ENCODE measurements at regions not wholly inside any gene's neighbourhood (a gene's known extent, or its start where the extent isn't known, plus 50 kb on each side); places are given as distances from the start of the nearest gene placed in this dataset.

DNA sequence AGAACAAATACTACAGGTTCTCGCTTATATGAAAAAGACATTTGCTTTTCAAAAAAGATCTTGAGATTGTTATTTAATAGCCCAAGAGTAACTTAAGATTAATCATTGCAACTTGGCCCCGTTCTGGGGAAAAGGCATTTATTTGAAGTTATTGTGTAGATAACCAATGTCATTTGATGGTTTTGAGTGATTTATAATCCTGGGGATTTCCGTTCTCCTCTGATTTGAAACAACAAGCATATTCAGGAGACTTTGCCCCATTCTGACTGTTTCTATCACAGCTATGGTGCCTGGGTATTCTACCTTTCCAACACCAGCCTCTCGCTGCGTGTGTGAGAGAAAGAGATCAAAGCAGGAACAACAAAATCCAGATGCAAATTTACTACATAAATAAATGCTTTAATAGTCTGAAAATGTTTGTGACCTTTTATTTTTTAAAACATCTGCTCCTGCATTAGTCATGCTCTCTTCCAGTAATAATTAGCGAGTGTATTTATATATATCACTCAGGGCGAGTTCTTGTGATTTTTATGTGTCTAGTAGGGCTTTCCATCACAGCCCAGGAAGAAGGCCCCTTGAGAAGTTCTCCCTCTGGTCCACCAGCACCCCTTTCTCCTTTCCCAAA is 197.9 kb upstream of the FOXQ1 start:
- DNase-seq, result no peak

DNA sequence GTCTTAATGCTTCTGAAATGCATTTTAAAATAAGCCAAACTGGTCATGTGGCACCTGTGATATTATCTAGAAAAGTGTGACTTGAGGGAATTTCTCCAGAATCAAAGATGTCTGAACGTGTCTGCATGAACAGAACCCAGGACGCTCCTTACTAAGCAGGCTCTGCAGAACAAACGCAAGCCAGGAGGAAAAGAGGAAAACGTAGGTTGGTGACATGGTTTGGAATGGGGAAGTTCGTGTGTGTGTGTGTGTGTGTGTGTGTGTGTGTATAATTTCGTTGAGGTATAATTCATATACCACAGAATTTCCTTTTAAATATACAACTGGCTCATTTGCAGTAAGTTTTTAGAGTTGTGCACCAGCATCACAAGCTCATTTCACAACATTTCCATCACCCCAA is 200.5 kb upstream of the FOXQ1 start:
- no peak for DNase-seq

DNA sequence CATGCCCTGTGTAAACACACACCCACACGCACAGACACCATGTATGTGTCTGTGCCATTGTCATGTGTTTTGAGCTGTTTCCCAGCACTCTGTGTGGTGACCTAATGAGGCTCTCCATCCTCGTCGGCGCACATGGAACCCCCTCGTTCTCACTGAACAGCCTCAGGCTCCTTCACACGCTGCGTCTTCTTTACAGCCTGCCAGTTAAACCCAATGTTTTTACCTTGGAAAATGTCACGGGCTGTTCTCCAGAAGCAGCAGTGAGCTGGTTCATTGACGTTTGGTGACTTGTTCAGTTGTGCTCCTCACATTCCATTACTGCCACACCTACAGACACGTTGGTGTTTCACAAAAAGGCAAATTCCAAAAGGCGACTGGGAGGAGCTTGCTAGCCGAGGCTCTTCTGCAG is 201.0 kb upstream of the FOXQ1 start:
- DNase-seq, result no peak

DNA sequence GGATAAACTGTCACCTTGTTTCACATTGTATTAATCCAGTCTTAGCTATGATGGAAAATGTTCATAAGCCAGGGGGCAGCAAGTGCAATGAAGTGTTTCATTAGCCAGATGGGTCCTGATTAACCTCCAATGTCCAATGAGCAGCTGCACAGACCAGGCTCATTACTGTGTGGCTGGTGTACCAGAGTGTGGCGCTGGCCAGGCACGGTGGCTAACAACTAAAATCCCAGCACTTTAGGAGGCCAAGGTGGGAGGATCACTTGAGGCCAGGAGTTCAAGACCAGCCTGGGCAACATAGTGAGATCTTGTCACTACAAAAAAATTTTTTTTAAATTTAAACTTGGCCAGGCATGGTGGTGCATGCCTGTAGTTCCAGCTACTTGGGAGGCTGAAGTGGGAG is 201.7 kb upstream of the FOXQ1 start:
- DNase-seq, result no peak

DNA sequence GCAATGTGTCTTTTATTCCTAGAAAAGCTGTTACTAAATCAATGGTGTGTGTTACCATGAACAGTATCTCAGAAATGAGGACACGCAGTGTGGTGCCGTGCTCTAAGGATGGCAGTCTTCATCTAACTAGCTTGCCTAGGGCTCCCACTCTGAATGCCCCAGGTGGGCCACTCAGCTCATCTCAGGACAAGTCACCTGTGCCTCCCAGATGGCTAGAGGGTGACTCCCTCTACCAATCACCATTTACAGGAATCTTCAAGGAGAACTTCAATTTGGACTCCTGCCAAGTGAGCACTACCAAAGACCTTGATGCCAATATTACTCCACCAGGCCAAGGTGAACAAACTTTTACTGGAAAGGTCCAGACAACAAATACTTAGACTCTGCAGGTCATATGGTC is 202.8 kb upstream of the FOXQ1 start:
- no peak for DNase-seq

DNA sequence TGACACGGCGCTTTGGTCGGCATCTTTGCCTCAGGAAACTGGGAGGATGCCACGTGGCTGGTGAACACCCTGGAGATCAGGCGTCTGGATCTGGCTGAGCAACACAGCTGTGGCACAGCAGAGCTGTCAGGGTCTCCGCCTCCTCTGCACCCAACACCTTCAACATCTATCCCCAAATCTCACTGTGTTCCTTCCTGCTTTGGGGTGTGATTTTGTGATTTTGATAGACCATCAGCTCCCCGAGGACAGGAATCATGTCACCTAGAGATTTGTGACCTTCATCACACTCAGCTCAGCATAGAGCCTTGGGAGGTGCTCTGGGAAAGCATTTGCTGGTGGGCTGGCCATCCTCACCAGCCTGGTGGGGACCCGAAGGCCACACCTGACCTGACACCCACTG is 203.7 kb upstream of the FOXQ1 start:
- DNase-seq, result no peak

DNA sequence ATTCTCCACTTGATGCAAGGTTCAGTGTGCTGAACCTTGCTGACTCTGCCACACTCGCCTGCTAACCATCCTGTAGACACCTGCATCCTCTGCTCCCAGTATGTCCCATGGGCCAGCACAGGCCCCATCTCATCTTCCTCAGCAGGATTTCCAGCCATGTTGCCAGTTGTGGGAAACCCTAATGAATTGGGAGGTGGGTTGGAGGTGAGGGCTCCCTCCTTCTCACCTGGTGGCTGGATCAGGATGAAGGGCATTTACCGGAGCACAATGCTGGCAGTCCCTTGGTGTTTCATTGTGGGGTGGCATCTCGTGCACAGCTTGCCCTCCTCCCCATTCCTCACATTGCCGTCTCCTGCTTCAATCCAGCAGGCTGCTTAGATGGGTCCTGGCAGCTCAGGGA is 204.3 kb upstream of the FOXQ1 start:
- no peak for DNase-seq

DNA sequence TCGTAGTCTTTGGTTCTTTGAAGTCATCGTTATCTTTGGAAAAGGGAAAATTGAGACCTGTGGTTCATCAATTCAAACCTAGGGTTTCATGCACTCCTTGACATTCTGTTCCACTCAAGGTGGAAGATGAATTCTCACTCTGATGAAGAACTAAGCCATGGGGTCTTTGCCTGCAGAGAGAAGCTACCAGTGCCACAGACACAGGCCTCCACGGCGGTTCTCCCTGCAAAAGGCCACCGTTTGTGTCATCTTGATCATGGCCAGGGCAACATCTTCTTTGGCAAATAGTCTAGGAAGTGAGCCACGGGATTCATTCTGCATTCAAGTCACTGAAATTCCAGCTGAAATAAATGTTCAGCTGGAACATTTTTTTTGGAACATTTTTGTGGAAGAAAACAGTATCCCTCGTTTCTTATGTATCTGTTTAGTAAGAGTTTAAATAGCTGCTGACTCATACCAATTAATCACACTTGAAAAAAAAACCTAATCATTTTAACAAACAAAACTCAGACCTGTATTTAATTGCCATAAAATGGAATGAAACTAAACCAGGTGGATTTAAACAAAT is 206.0 kb upstream of the FOXQ1 start:
- no peak for DNase-seq

DNA sequence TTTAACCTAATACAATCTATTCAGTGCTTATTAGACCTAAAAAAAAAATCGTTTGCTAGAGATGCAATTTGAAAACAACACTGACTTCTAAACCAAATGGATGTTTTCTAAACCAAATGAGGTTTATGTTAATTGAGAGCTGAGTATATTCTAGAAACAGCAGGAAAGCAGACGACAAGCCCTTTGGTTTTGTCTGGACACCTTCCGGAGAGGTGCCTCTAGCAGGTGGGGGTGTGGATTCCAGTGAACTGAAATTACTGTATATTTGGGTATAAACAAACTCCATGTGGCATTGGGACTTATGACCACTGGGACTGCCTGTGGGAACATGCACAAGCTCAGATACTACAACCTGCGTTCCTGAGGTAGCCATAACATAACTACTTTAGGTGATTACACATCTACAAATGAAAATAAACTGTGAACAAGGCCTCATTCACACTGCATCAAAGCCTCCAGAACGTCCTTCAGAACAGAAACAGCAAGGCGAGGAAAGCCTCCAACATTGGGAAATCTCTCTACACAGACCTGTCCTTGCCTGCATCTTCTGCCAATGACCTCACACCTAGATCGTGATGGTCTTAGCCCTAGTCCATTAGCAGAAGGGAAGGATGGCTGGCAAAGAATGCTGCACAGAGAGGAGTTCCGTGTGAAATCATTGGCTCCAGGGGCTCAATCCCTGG is 206.8 kb upstream of the FOXQ1 start:
- DNase-seq, result no peak

DNA sequence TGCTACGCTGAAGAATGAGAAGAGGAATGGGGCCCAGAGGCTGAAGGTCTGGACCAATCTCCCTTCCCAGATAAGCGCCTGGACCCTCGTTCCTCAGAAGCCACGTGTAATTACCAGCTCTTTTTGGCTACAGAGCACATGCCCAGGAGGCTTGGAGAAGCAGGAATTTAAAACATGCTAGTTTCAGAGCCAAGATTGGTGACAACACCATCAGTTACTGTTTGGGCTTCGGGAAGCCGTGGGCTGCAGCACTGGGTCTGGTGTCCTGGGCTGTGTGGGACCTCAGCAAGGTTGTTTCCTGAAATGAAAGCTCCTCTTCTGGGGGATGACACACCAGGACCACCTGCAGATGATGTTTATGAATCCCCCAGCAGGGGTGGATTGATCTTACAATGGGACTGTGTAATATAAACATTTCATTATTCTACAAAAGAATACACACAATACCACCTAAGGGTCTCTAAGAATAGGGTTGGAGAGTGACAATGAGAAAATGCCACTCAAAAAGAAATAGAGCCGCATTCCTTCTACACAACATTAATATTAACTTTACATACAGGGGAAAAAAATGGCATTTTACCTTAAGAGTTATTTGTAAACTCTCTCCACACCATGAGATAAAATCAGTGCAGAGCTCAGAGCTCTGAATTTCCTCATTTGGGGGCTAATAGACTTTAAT is 207.8 kb upstream of the FOXQ1 start:
- DNase-seq, result no peak

DNA sequence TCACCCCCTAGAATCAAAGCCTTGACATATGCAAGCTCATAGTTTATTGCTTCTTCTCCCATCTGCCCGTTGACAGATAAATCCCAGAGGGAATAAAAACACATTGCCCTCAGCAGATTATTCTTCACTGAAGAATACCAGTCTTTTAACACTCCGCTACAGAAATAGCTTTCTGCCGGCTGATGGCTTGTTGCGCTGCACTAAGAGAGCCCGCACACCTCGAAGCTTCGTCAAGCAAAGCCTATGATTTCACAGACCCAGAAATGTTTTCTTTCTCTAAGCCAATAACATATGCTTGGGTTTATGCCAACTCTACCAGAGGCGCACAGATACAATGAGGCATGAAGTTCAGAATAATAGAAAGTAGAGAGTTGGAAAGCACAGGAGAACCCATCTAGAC is 208.9 kb upstream of the FOXQ1 start:
- no peak for DNase-seq

DNA sequence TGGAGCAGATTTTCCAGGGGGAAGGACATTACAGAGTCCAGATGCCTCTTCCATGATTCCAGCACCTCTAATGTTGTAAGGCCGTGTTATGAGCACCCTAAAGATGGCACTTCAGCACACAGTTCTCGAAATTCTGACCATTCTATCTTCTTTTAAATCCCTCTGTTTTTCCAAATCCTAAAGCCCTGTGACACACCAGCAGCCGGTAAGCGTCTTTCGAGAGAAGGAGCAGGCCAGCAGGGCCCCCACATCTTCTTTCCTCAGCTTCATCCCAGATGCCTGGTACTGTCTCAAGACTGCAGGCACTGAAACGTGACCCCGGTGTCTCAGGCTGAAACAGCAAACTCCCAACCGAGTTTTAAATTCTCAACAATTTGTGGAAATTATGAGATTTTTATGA is 211.6 kb upstream of the FOXQ1 start:
- DNase-seq, result no peak

DNA sequence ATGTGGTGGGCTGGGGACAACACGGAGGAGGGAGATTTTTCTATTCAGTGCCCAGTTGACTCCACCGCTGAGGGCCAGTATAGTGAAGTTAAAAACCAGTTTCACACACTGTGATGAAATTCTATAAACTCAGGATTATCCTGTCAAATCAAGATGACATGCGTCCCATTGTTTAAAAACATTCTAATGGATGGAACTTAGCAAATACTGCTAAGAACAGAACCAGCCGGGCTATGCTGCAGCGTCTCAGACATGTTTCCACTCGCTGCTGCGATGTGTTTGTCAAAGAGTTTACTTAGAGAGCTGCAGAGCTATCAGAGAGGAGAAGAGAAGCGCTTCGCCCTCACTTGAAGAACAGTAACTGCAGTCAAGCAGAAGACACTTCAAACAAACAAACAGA is 212.6 kb upstream of the FOXQ1 start:
- DNase-seq, result no peak

DNA sequence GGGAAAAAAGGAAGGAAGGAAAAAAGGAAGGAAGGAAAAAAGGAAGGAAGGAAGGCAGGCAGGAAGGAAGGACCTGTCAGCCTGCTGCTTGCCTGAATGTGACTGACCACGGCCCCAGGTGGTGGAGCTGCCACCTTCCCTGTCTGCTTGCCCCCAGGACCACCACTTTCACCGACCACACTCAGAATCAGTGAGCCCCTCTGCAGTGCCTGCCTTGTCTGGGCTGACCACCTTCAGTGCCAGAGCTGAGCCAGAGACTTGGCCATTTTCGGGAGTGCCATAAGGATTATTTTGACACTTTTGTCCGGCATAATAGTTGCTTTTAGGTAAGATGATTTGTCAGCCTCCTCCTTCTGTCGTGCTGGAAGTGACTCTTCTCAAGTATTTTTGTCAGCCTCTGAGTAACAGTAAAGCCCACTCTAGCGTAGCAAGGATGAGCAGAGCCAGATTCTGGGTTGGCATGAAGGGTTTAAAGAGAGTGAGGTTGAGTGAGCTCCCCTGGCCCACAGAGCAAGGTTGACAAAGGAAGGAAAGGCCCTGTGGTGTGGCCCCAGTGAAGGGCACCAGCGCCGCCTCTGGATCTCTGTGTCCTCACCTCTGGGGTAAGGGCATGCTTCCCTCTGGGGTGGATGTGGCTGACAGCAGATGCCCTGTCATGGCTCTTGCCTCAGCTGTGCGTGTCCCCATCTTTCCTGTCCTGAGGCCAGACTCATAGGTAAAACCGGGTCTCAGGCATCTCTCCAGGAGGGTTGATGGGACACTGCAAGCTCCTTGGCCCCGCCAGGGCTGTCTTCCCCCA is 214.7 kb upstream of the FOXQ1 start:
- no peak for DNase-seq

DNA sequence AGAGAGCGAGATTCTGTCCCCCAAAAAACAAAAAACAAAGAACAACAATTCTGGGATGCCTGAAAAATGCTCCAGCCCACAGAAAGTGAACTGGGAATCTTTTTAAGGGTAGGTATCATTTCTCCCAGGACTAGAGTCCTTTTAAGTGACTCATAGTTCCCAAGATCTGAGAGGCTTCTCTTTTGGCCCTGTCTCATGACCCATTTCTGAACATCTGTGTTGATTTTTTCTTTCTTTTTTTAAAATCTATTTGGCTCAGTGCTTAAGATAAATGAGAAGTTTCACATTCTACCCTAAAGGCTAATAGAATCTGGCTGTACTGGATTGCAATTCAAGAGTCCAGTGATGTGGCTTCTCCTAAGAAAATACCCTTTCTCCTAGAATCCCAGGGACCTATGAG is 217.6 kb upstream of the FOXQ1 start:
- no peak for DNase-seq

DNA sequence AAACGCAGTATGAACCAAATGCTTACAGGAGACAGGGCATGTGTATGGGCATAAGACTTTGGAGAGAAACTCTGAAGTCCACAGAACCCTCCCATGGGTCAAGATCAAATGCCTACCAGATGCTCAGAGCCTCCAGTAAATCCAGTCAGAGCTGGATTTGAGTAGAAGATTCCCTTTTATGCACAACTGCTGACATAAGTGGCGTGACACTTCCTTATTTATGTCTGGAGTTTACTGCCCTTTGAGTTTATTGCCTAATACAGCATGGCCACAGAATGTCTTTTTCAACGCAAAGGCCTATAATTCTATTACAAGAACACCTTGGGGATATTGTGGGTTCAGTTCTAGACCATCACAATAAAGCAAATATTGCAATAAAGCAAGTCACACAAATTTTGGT is 220.0 kb upstream of the FOXQ1 start:
- no peak for DNase-seq

DNA sequence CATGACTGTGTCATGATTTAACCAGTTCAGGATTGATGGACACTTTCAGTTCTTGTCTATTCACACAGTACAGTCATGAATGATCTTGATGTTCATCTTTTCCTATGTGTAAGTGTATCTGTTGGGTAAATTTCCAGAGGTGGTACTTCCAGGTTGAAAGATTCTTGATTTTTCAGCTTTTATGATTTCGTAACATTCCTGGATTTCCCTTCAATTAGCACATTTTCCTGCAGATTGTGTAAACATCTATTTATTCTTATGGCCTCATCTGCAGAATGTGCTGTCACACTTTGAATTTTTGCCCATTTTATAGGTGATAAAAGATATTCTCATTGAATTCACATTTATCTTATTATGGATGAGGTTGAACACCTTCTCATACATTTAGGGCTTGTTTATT is 222.0 kb upstream of the FOXQ1 start:
- no peak for DNase-seq

DNA sequence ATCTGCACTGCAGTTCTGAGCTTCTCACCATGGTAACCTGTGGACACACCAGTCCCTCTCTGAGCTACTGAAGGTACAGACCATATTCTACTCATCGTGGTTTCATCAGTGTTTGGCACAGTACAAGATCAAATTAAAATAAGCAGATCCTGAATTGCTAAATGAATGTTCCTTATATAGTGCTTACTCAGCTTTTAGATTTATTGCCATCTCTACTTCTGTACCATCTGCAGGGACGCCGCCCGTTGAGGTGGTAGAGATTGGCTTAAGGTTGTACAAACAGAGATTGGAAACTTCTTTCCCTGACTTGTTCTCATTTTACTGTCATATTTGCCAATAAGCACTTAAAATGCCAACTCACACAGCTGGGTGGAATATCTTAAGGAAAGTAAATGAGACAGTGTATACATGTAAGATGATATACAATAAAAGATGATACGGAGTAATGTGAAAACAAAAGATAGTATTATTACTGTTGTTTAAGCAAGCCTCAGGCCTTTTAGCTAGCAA is 223.4 kb upstream of the FOXQ1 start:
- DNase-seq, result no peak

DNA sequence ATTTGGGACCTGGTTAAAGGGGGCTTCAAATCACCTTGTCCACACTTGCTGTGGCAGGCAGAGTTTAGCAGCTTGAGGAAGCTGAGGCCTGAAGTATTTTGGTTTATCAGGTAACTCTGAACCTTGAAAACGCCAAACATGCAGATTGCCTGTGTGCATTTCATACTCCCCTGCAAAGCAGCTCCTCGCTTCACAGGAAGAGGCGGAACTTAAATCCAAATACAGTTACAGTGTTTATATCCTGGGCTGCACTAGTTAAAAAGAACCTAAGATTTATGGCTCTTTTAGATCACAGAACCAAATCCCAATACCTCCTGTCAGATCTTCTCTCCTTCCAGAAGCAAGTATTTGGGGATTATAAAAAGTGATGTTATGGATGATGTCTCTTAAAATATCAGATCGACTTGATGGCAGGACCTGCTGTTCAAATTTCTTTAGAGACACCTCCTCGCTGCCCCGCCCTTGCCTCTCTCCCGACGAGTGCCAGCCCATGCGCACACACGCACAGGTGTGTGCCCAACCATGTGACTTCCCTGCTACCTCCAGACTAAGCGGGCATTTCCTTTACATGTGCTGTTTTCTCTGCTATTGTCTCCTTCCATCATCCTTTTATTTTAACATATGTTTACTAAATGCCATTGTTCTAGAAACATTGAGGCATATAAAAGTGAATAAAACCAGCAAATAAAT is 224.6 kb upstream of the FOXQ1 start:
- DNase-seq, result no peak

DNA sequence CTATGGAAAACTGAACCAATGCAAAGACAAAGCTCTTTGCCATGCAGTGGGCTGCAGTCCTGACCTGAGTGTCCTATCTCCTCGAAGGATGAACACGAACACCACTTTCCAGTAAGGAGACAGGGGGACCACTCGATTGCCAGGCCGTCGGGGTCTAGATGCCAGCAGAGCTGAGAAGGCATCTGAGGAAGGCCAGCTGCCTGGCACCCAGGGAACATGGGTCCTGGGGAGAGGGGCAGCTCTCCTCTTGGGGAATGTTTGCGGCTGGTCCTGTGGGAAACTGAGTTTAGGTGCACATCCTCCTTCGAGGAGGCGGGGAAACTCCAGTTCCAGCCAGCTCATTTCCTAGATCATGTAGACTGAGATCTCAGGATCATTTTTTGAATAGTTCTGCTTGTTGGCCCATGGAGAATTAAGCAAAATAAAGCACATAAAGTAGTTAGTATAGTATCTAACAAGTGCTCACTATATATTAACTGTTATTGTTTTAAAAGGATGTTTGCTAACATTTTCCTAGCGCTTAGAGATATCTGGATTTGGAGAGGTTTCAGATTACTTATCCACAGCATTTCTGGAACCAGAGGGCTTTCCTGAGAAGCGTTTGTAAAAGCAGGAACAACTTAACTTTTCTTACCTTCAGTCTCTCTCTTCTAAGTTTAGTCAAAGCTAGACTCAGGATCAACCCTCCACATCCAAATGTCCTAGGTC is 225.3 kb upstream of the FOXQ1 start:
- no peak for DNase-seq

DNA sequence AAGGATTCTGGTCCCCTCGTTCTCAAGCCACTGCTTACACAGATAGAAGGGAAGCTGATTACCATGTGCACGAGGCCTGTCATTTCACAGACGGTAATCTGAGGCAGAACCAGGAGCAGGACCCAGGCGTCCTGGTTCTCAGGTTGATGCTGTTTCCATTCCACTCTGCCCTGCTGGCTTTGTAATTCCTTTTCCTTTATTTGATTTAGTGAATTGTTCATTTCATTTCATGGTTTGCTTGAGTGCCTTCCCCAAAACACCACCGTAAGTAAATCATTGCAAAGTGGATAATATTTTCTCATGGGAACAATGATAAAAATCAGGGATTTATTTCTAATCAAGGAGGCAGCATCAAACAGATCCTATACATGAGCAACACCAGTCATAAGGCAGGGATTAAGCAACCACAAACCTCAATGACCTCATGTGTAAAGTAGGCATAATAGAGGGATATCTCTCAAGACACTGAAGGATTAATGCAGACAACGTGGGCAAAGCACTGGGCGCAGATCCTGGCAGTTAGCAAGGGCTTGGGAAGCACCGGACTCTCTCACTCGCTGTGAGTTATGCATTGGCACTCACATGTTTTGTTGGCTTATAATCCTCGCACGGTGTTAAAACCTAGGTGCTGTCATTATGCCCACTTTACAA is 229.5 kb upstream of the FOXQ1 start:
- DNase-seq, result no peak
